ENCODE measurements at regions not wholly inside any gene's neighbourhood (a gene's known extent, or its start where the extent isn't known, plus 50 kb on each side); places are given as distances from the start of the nearest gene placed in this dataset.

DNA sequence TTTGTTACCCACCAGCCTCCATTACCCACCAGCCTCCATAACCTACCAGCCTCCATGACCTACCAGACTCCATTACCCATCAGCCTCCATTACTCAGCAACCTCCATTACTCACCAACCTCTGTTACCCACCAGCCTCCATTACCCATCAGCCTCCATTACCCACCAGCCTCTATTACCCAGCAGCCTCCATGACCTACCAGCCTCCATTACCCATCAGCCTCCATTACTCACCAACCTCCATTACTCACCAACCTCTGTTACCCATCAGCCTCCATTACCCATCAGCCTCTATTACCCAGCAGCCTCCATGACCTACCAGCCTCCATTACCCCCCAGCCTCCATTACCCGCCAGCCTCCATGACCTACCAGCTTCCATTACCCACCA lies 133.3 kb upstream of the HS6ST1 start:
- no peaks in the 10 kb centered on the region for H3K9me2 ChIP-seq (replicated peaks; ENCODE audit: control insufficient read depth, low read length)
- H3K4me2 ChIP-seq (ENCODE audit: low read length), result no peak overlapping the region
- H3K27me3 ChIP-seq (ENCODE audit: control insufficient read depth, low read length), result no peaks in the 10 kb centered on the region
- no peaks in the 10 kb centered on the region for H3K79me2 ChIP-seq (ENCODE audit: control insufficient read depth, low read length)
- H3K4me3 ChIP-seq (ENCODE audit: low read length), result no peak overlapping the region
- H3F3A ChIP-seq (ENCODE audit: control insufficient read depth, insufficient read depth), result no peaks in the 10 kb centered on the region
- no peaks in the 10 kb centered on the region for H3K36me3 ChIP-seq (ENCODE audit: control insufficient read depth, low read length)
- TF ChIP-seq EZH2phosphoT487 (IDR thresholded peaks at IDR 0.05; ENCODE audit: borderline replicate concordance, low read length), result no peak
- TF ChIP-seq, protein P1, sequence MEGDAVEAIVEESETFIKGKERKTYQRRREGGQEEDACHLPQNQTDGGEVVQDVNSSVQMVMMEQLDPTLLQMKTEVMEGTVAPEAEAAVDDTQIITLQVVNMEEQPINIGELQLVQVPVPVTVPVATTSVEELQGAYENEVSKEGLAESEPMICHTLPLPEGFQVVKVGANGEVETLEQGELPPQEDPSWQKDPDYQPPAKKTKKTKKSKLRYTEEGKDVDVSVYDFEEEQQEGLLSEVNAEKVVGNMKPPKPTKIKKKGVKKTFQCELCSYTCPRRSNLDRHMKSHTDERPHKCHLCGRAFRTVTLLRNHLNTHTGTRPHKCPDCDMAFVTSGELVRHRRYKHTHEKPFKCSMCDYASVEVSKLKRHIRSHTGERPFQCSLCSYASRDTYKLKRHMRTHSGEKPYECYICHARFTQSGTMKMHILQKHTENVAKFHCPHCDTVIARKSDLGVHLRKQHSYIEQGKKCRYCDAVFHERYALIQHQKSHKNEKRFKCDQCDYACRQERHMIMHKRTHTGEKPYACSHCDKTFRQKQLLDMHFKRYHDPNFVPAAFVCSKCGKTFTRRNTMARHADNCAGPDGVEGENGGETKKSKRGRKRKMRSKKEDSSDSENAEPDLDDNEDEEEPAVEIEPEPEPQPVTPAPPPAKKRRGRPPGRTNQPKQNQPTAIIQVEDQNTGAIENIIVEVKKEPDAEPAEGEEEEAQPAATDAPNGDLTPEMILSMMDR (IDR thresholded peaks at IDR 0.05; ENCODE audit: low read depth, low read length, poor library complexity, severe bottlenecking), result no peak
- H4K20me1 ChIP-seq (ENCODE audit: control insufficient read depth, insufficient read depth, low read depth, low read length), result no peaks in the 10 kb centered on the region
- H3K4me1 ChIP-seq (ENCODE audit: control insufficient read depth, low read length), result no peaks in the 10 kb centered on the region
- H3K9me3 ChIP-seq (ENCODE audit: control insufficient read depth, insufficient read depth, low read length), result no peaks in the 10 kb centered on the region
- no peak overlapping the region for H3K27ac ChIP-seq (ENCODE audit: low read depth, low read length)

DNA sequence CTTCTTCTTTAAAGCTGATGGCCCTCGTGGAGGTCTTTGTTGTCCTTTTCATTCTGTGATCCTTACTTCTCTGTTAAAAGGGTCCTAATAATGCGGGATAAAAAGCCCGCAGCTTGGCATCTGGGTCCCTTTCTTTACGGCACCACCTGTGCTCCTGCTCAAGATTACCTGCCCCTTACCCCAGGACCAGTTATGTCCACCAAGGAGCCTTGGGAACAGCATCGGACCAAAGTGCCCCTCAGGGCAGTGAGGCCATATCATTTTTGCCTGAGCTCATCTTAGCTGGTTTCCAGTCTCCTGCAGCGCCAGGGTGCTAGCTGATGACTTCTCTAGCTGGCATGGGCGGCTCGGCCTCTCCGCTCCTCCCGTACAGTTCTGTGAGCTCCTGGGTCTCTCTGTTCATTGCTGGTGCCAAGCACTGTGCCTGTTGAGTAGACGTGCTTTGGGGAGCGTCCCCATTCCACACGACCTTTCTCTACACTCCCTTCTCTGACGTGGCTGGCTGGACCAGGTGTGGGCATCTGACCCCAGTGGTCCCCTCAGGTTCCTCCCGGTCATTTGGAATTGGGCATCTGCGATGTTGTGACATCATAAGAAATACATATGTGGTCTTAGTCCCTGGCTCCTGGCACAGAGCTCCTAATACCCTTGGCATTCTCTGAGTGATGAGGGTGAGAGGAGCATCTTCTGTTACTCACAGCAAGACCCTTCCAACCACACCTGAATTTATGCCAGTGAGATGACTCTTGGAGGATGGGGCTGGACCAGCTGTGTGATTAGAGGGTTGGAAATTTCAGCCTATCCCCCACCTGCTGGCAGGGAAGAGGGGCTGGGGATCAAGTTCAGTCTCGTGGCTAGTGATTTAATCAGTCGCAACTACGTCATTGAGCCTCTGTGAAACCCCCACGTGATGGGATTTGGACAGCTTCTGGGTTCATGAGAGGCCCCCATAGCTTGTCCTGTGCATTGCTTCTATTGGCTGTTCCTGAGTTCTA lies 134.2 kb upstream of the HS6ST1 start:
- Histone ChIP-seq H3K9me2 (replicated peaks; ENCODE audit: control insufficient read depth, low read length) (no peaks in the 10 kb centered on the region), H3F3A (ENCODE audit: control insufficient read depth, insufficient read depth) (no peaks in the 10 kb centered on the region), H3K36me3 (ENCODE audit: control insufficient read depth, low read length) (no peaks in the 10 kb centered on the region), H3K9me3 (ENCODE audit: control insufficient read depth, insufficient read depth, low read length) (no peaks in the 10 kb centered on the region), H3K79me2 (ENCODE audit: control insufficient read depth, low read length) (no peaks in the 10 kb centered on the region), H3K4me1 (ENCODE audit: control insufficient read depth, low read length) (no peaks in the 10 kb centered on the region), H4K20me1 (ENCODE audit: control insufficient read depth, insufficient read depth, low read depth, low read length) (no peaks in the 10 kb centered on the region), H3K4me3 (ENCODE audit: low read length) (no peak overlapping the region), H3K4me2 (ENCODE audit: low read length) (no peak overlapping the region), H3K27me3 (ENCODE audit: control insufficient read depth, low read length) (no peaks in the 10 kb centered on the region), H3K27ac (ENCODE audit: low read depth, low read length) (no peak overlapping the region)
- TF ChIP-seq, protein P1 (IDR thresholded peaks at IDR 0.05; ENCODE audit: low read depth, low read length, poor library complexity, severe bottlenecking), result no peak
- no peak for TF ChIP-seq EZH2phosphoT487 (IDR thresholded peaks at IDR 0.05; ENCODE audit: borderline replicate concordance, low read length)

DNA sequence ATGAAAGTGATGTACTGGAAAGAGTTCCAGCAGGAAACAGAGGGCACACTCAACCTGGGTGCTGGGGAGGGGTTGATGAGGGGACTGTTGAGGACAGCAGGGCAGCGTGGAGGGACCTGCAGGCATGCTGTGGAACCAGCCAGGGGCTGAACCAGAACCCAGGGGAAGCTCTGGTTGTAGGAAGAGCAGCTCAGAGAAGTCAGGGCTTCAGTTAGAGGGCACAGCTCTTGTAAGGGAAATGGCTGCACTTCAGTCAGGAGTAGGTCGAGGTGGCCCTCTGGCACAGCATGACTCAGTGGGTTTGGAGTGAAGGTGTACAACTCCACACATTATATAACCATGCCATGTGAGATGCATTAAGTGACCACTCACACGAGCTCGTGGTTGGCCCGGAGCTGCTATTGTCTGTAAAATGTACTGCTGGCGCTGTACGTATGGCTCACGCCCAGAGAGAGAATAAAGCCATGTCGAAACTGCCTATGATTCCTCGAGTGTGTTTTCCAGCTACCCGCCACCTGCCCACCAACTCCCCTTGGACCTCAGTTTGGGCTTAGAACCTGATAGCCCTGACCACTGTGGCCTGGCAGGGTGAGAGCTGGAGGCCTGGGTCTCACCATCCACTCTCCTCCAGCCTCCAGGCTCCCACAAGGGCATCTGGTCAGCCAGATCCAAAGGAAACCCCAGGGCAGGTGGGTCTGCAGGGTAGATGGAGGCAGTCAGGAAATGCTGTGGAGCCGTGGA lies 136.5 kb upstream of the HS6ST1 start:
- H3K4me1 ChIP-seq (ENCODE audit: control insufficient read depth, low read length), result no peaks in the 10 kb centered on the region
- TF ChIP-seq EZH2phosphoT487 (IDR thresholded peaks at IDR 0.05; ENCODE audit: borderline replicate concordance, low read length), result no peak
- TF ChIP-seq, protein P1 (IDR thresholded peaks at IDR 0.05; ENCODE audit: low read depth, low read length, poor library complexity, severe bottlenecking), result no peak
- H3K27me3 ChIP-seq (ENCODE audit: control insufficient read depth, low read length), result no peaks in the 10 kb centered on the region; the same call in 1 of the 2 replicates
- H3K79me2 ChIP-seq (ENCODE audit: control insufficient read depth, low read length), result no peaks in the 10 kb centered on the region
- no peaks in the 10 kb centered on the region for H3K36me3 ChIP-seq (ENCODE audit: control insufficient read depth, low read length)
- H3K4me3 ChIP-seq (ENCODE audit: low read length), result no peak overlapping the region
- no peaks in the 10 kb centered on the region for H4K20me1 ChIP-seq (ENCODE audit: control insufficient read depth, insufficient read depth, low read depth, low read length)
- no peaks in the 10 kb centered on the region for H3K9me2 ChIP-seq (replicated peaks; ENCODE audit: control insufficient read depth, low read length)
- H3K27ac ChIP-seq (ENCODE audit: low read depth, low read length), result no peak overlapping the region
- H3K4me2 ChIP-seq (ENCODE audit: low read length), result no peak overlapping the region
- H3F3A ChIP-seq (ENCODE audit: control insufficient read depth, insufficient read depth), result no peaks in the 10 kb centered on the region
- H3K9me3 ChIP-seq (ENCODE audit: control insufficient read depth, insufficient read depth, low read length), result no peaks in the 10 kb centered on the region

Data from DOHH2 (cell line).